ENCODE measurements at regions not wholly inside any gene's neighbourhood (a gene's known extent, or its start where the extent isn't known, plus 50 kb on each side); places are given as distances from the start of the nearest gene placed in this dataset.

- Histone ChIP-seq H3K36me3 (ENCODE audit: control insufficient read depth, insufficient read depth, low read length) (no peaks in the 10 kb centered on the region), H3K4me1 (ENCODE audit: control insufficient read depth, insufficient read depth, low read length) (no peaks in the 10 kb centered on the region), H3K4me3 (ENCODE audit: low read length) (no peak overlapping the region), H3K27ac (ENCODE audit: low read depth, low read length) (no peak overlapping the region), H3K9ac (ENCODE audit: low read length) (no peak overlapping the region), H3K27me3 (ENCODE audit: control insufficient read depth, insufficient read depth, low read length) (no peaks in the 10 kb centered on the region)
Measured at GRCh38 chr18:68098655-68099054, 582.1 kb upstream of the DSEL start.

- no peaks in the 10 kb centered on the region for H3K27me3 ChIP-seq (ENCODE audit: control insufficient read depth, insufficient read depth, low read length)
- no peak overlapping the region for H3K4me3 ChIP-seq (ENCODE audit: low read length)
- H3K4me1 ChIP-seq (ENCODE audit: control insufficient read depth, insufficient read depth, low read length), result no peaks in the 10 kb centered on the region
- H3K27ac ChIP-seq (ENCODE audit: low read depth, low read length), result no peak overlapping the region
- no peaks in the 10 kb centered on the region for H3K36me3 ChIP-seq (ENCODE audit: control insufficient read depth, insufficient read depth, low read length)
- no peak overlapping the region for H3K9ac ChIP-seq (ENCODE audit: low read length)
Measured at GRCh38 chr18:68086481-68086880, 570.0 kb upstream of the DSEL start.

- H3K4me3 ChIP-seq (ENCODE audit: low read length), result no peak overlapping the region
- no peaks in the 10 kb centered on the region for H3K4me1 ChIP-seq (ENCODE audit: control insufficient read depth, insufficient read depth, low read length)
- H3K9ac ChIP-seq (ENCODE audit: low read length), result no peak overlapping the region
- H3K27me3 ChIP-seq (ENCODE audit: control insufficient read depth, insufficient read depth, low read length), result no peaks in the 10 kb centered on the region
- no peak overlapping the region for H3K27ac ChIP-seq (ENCODE audit: low read depth, low read length)
- H3K36me3 ChIP-seq (ENCODE audit: control insufficient read depth, insufficient read depth, low read length), result no peaks in the 10 kb centered on the region
Measured at GRCh38 chr18:68085251-68085650, 568.7 kb upstream of the DSEL start.

- Histone ChIP-seq H3K9ac (ENCODE audit: low read length) (no peak overlapping the region), H3K27ac (ENCODE audit: low read depth, low read length) (no peak overlapping the region), H3K27me3 (ENCODE audit: control insufficient read depth, insufficient read depth, low read length) (no peaks in the 10 kb centered on the region), H3K4me1 (ENCODE audit: control insufficient read depth, insufficient read depth, low read length) (no peaks in the 10 kb centered on the region), H3K4me3 (ENCODE audit: low read length) (no peak overlapping the region), H3K36me3 (ENCODE audit: control insufficient read depth, insufficient read depth, low read length) (no peaks in the 10 kb centered on the region)
Measured at GRCh38 chr18:68083776-68084175, 567.3 kb upstream of the DSEL start.

- Histone ChIP-seq H3K36me3 (ENCODE audit: control insufficient read depth, insufficient read depth, low read length) (no peaks in the 10 kb centered on the region), H3K4me3 (ENCODE audit: low read length) (no peak overlapping the region), H3K27ac (ENCODE audit: low read depth, low read length) (no peak overlapping the region), H3K27me3 (ENCODE audit: control insufficient read depth, insufficient read depth, low read length) (no peaks in the 10 kb centered on the region), H3K9ac (ENCODE audit: low read length) (no peak overlapping the region), H3K4me1 (ENCODE audit: control insufficient read depth, insufficient read depth, low read length) (no peaks in the 10 kb centered on the region)
Measured at GRCh38 chr18:68083131-68083530, 566.6 kb upstream of the DSEL start.

GRCh38 chr18:68072744-68073143, 556.2 kb upstream of the DSEL start:
- Histone ChIP-seq H3K4me1 (ENCODE audit: control insufficient read depth, insufficient read depth, low read length) (no peaks in the 10 kb centered on the region), H3K36me3 (ENCODE audit: control insufficient read depth, insufficient read depth, low read length) (no peaks in the 10 kb centered on the region), H3K27me3 (ENCODE audit: control insufficient read depth, insufficient read depth, low read length) (no peaks in the 10 kb centered on the region), H3K4me3 (ENCODE audit: low read length) (no peak overlapping the region), H3K9ac (ENCODE audit: low read length) (no peak overlapping the region), H3K27ac (ENCODE audit: low read depth, low read length) (no peak overlapping the region)

- Histone ChIP-seq H3K36me3 (ENCODE audit: control insufficient read depth, insufficient read depth, low read length) (no peaks in the 10 kb centered on the region), H3K27me3 (ENCODE audit: control insufficient read depth, insufficient read depth, low read length) (no peaks in the 10 kb centered on the region), H3K4me3 (ENCODE audit: low read length) (no peak overlapping the region), H3K4me1 (ENCODE audit: control insufficient read depth, insufficient read depth, low read length) (no peaks in the 10 kb centered on the region), H3K9ac (ENCODE audit: low read length) (no peak overlapping the region), H3K27ac (ENCODE audit: low read depth, low read length) (no peak overlapping the region)
Measured at GRCh38 chr18:68060871-68061270, 544.4 kb upstream of the DSEL start.

- Histone ChIP-seq H3K27me3 (ENCODE audit: control insufficient read depth, insufficient read depth, low read length) (no peaks in the 10 kb centered on the region), H3K4me1 (ENCODE audit: control insufficient read depth, insufficient read depth, low read length) (no peaks in the 10 kb centered on the region), H3K27ac (ENCODE audit: low read depth, low read length) (no peak overlapping the region), H3K9ac (ENCODE audit: low read length) (no peak overlapping the region), H3K36me3 (ENCODE audit: control insufficient read depth, insufficient read depth, low read length) (no peaks in the 10 kb centered on the region), H3K4me3 (ENCODE audit: low read length) (no peak overlapping the region)
Measured at GRCh38 chr18:68056936-68057335, 540.4 kb upstream of the DSEL start.

GRCh38 chr18:68054669-68055068, 538.1 kb upstream of the DSEL start:
- Histone ChIP-seq H3K4me1 (ENCODE audit: control insufficient read depth, insufficient read depth, low read length) (no peaks in the 10 kb centered on the region), H3K27me3 (ENCODE audit: control insufficient read depth, insufficient read depth, low read length) (no peaks in the 10 kb centered on the region), H3K9ac (ENCODE audit: low read length) (no peak overlapping the region), H3K27ac (ENCODE audit: low read depth, low read length) (no peak overlapping the region), H3K4me3 (ENCODE audit: low read length) (no peak overlapping the region), H3K36me3 (ENCODE audit: control insufficient read depth, insufficient read depth, low read length) (no peaks in the 10 kb centered on the region)

GRCh38 chr18:68053290-68053689, 536.8 kb upstream of the DSEL start:
- no peak overlapping the region for H3K27ac ChIP-seq (ENCODE audit: low read depth, low read length)
- H3K4me3 ChIP-seq (ENCODE audit: low read length), result no peak overlapping the region

GRCh38 chr18:68041327-68041726, 524.8 kb upstream of the DSEL start:
- H3K4me3 ChIP-seq (ENCODE audit: low read length), result no peak overlapping the region
- H3K4me1 ChIP-seq (ENCODE audit: control insufficient read depth, insufficient read depth, low read length), result no peaks in the 10 kb centered on the region
- H3K27ac ChIP-seq (ENCODE audit: low read depth, low read length), result no peak overlapping the region
- no peaks in the 10 kb centered on the region for H3K36me3 ChIP-seq (ENCODE audit: control insufficient read depth, insufficient read depth, low read length)
- H3K27me3 ChIP-seq (ENCODE audit: control insufficient read depth, insufficient read depth, low read length), result no peaks in the 10 kb centered on the region
- H3K9ac ChIP-seq (ENCODE audit: low read length), result no peak overlapping the region

More at GRCh38 chr18:68053290-68053689, 536.8 kb upstream of the DSEL start:
- no peak overlapping the region for H3K9ac ChIP-seq (ENCODE audit: low read length)
- no peaks in the 10 kb centered on the region for H3K36me3 ChIP-seq (ENCODE audit: control insufficient read depth, insufficient read depth, low read length)
- H3K27me3 ChIP-seq (ENCODE audit: control insufficient read depth, insufficient read depth, low read length), result no peaks in the 10 kb centered on the region
- H3K4me1 ChIP-seq (ENCODE audit: control insufficient read depth, insufficient read depth, low read length), result no peaks in the 10 kb centered on the region

- Histone ChIP-seq H3K27ac (ENCODE audit: low read depth, low read length) (no peak overlapping the region), H3K36me3 (ENCODE audit: control insufficient read depth, insufficient read depth, low read length) (no peaks in the 10 kb centered on the region), H3K4me1 (ENCODE audit: control insufficient read depth, insufficient read depth, low read length) (no peaks in the 10 kb centered on the region), H3K9ac (ENCODE audit: low read length) (no peak overlapping the region), H3K4me3 (ENCODE audit: low read length) (no peak overlapping the region), H3K27me3 (ENCODE audit: control insufficient read depth, insufficient read depth, low read length) (no peaks in the 10 kb centered on the region)
Measured at GRCh38 chr18:68040198-68040597, 523.7 kb upstream of the DSEL start.

- Histone ChIP-seq H3K4me3 (ENCODE audit: low read length) (no peak overlapping the region), H3K27ac (ENCODE audit: low read depth, low read length) (no peak overlapping the region), H3K4me1 (ENCODE audit: control insufficient read depth, insufficient read depth, low read length) (no peaks in the 10 kb centered on the region), H3K36me3 (ENCODE audit: control insufficient read depth, insufficient read depth, low read length) (no peaks in the 10 kb centered on the region), H3K9ac (ENCODE audit: low read length) (no peak overlapping the region), H3K27me3 (ENCODE audit: control insufficient read depth, insufficient read depth, low read length) (no peaks in the 10 kb centered on the region)
Measured at GRCh38 chr18:68035774-68036522, 519.4 kb upstream of the DSEL start.
